HG03378 (cell line): ENCODE measurements at regions not wholly inside any gene's neighbourhood (a gene's known extent, or its start where the extent isn't known, plus 50 kb on each side); places are given as distances from the start of the nearest gene placed in this dataset.
"Not testable (repeated sequence)": the region's sequence is repeated elsewhere in the genome, so short reads cannot be mapped to it uniquely, and the experiment has no call there.

ENCODE experiments used
- ATAC-seq: cut with Tn5 transposase; IDR thresholded peaks from one replicate; pipeline ENCODE4 v1.9.1; 2021; ENCODE audit warnings: mild to moderate bottlenecking, moderate library complexity; ENCODE audit not compliant: unreplicated experiment

DNA sequence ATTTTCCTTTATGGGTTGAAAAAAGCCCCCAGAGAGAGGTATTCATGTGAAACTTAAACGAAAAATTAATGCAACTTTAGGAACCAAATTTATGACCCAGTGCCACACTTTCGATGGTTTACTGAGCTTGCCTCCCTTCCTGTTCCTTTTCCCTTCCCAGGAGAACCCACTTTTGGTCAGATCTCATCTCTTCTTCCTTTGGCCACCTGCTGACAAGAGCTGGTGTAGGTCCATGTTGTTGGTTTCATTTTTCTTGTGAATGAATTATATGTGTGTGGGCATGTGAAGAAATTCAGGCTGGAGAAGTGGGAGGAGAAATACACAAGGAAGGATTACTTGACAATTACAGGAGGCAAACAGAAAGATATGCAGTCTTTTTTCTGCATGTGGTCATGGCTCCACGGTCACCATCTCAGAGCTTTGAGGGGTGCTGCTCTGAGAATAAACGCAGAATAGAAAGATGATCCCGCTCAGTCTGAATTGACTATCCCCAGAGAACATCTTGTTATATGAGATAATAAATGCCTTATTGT, 111.3 kb upstream of the TCF4 start:
- no peak for ATAC-seq

- no peak for ATAC-seq
Measured at GRCh38 chr18:55696811-55697210, 108.8 kb upstream of the TCF4 start.

DNA sequence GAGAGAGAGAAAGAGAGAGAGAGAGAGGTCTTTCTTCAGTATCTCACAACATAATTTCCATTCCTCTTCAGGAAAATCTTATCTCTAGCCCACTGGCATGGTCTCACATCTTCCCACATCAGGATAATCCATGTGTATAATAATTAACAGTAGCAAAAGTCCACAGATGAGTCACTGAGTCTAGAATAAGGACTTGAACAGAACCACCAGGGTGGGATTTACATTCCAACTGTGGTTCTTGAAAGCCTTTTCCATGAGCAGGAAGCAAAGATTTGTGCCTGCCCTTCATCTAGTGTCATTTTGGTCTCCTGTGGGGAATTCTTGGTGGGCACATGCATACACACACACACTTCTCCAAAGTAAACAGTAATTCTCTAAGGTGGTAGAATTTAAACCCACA, 107.1 kb upstream of the TCF4 start:
- no peak for ATAC-seq

DNA sequence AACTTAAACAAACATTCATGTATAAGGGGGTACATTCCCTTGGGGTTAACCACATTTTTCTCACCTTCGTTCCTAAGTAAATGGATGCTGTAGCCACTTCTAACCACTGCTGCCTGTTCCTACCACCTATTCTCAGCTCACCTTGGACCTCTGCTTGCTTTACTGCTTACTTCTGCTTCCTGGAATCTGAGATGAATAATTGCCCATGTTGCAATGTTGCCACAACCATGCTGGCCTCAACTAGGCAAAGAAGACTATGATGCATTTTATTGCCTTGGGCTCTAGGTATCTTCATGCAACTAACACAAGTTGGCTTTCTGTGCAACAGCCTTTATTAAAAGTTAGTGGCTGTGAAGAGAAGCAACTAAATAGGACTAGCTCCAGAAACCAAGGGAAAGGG, 106.3 kb upstream of the TCF4 start:
- ATAC-seq: no peak

DNA sequence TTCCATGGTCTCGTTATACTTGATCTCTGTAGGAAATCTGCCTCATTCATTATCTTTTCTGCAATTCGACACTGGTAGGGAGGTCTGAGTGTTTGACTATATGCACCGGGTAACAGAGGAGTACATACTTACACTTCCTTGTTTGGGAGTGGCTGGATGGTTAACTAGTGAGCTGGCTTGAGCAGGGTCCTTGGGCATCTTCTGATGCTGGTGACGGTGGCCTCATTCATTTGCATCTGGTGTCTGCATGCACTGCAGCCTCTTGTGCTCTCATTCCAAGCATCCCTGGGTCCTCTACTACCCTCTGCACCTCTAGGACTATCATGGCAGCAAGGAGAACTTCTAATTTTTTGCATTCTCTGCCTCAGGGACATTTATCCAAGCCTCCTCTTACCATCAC, 100.0 kb upstream of the TCF4 start:
- no peak for ATAC-seq

- ATAC-seq: no peak
Measured at GRCh38 chr18:55687106-55687505, 99.1 kb upstream of the TCF4 start.

GRCh38 chr18:55685638-55686037, 97.6 kb upstream of the TCF4 start:
- ATAC-seq: no peak

- no peak for ATAC-seq
Measured at GRCh38 chr18:55672574-55673361, 84.8 kb upstream of the TCF4 start.

- no peak for ATAC-seq
Measured at GRCh38 chr18:55665506-55665905, 77.5 kb upstream of the TCF4 start.

DNA sequence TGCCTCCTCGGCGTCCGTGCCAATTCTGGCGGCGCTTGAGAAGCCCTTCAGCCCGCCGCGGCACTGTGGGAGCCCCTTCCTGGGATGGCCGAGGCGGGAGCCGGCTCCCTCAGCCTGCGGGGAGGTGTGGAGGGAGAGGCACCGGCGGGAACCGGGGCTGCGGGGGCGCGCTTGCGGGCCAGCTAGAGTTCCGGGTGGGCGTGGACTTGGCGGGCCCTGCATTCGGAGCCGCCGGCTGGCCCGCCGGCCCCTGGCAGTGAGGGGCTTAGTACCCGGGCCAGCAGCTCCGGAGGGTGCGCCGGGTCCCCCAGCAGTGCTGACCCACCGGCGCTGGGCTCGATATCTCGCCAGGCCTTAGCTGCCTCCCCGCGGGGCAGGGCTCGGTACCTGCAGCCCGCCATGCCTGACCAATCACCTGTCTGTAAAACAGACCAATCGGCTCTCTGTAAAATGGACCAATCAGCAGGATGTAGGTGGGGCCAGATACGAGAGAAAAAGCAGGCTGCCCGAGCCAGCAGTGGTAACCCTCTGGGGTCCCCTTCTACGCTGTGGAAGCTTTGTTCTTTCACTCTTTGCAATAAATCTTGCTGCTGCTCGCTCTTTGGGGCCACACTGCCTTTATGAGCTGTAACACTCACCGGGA, 76.9 kb upstream of the TCF4 start:
- not testable (repeated sequence) for ATAC-seq

GRCh38 chr18:55663891-55664290, 75.9 kb upstream of the TCF4 start:
- ATAC-seq: no peak

- no peak for ATAC-seq
Measured at GRCh38 chr18:55658598-55658997, 70.6 kb upstream of the TCF4 start.

GRCh38 chr18:55657572-55658331, 69.8 kb upstream of the TCF4 start:
- no peak for ATAC-seq

DNA sequence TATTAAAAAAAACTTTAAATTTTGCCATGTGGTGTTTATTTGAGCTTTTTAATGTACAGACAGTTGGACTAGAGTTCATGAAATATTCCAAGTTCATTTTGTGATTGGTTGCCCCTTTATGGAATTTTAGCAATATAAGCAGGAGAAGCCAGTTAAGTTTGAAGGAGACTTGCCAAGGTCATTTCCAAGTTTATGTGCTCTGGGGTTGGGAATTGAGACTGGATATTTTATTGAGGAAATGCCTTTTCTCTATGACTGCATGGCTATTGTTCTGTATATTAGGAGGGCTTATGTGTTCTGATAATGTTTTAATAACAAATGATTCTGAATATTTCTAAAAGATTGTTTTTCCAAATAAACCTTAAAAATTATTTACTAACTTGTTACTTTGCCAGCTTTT, 67.0 kb upstream of the TCF4 start:
- no peak for ATAC-seq

DNA sequence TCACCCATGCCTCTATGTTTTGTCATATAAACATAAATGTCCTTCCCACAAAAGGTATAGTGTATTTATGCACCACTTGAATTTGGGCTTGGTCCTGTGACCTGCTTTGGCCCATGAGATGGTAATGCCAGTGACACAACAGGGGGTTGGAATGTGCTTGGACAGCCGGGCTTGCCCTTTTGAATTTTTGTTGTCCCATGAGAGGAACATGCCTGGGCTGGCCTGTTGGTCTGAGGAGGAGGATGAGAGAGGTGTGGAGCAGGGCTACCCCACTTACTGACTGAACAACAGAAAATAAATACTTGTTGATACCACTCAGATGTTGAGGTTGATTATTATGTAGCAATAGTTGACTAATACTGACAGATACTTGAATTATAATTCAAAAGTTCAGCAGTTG, 63.2 kb upstream of the TCF4 start:
- no peak for ATAC-seq

- no peak for ATAC-seq
Measured at GRCh38 chr18:55650363-55650870, 62.4 kb upstream of the TCF4 start.

DNA sequence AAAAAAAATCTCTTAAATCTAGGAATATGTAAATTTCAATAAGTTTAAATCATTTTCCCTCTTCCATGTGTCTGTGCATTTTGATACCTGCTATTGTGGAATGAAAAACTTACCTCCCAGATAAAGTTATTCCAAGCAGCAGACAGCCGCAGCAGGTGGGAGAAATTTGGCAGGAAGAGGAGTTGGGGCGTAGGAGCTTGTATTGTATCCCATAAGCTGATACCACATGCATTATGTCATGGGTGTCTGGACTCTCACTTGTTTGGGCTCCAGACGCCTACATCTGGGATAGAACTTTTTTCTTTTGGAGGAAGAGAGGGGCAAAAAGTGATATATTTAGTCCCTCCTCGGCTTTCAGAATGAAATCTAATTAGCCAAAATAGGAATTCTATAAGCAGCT, 59.3 kb upstream of the TCF4 start:
- ATAC-seq: no peak

DNA sequence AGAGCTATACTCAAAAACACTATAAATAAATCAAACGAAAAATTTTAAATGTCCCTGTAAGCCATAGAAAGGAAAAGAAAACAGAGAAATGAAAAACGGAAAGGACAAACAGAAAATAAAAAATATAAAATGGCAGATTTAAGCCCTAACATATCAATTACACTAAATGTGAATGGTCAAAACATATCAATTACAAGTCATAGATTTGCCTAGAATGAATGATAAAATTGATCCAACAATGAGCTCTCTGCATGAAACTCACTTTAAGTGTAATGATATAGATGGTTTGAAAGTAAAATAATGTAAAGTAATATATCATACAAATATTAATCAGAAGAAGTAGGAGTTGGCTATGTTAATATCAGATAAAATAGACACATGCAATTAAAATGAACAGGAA, 54.2 kb upstream of the TCF4 start:
- ATAC-seq: no peak

DNA sequence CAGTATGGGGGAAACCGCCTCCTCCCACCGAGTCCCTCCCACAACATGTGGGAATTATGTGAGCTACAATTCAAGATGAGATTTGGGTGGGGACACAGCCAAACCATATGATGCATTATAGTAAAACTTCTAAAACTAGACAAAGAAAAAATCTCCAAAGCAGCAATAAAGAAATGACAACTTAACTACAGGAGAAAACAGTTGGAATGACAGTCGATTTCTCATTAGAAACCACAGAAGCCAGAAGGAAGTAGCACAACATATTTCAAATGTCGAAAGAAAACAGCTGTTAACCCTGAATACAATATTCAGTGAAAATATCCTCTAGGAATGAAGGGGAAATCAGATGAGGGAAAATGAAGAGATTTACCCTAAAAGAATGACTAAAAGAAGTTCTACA, 53.5 kb upstream of the TCF4 start:
- ATAC-seq: no peak
